ENCODE measurements at regions not wholly inside any gene's neighbourhood (a gene's known extent, or its start where the extent isn't known, plus 50 kb on each side); places are given as distances from the start of the nearest gene placed in this dataset.

GRCh38 chr5:103463261-103463660 is 99.3 kb downstream of the NUDT12 start:
- no peaks in the 10 kb centered on the region for H3K4me1 Mint-ChIP-seq (ENCODE audit: unreplicated experiment)
- H3K36me3 Mint-ChIP-seq = no peaks in the 10 kb centered on the region
- no peak for DNase-seq (ENCODE audit: extremely low spot score, unreplicated experiment)
- no peak overlapping the region for H3K27ac Mint-ChIP-seq
- H3K4me3 Mint-ChIP-seq = no peak overlapping the region
- H3K9me3 Mint-ChIP-seq = no peaks in the 10 kb centered on the region
- no peak for TF ChIP-seq CTCF (conservative IDR thresholded peaks at IDR 0.05)
- no peaks in the 10 kb centered on the region for H3K27me3 Mint-ChIP-seq

- Mint-ChIP-seq H3K27me3 (no peaks in the 10 kb centered on the region), H3K27ac (no peak overlapping the region), H3K4me3 (no peak overlapping the region), H3K4me1 (ENCODE audit: unreplicated experiment) (no peaks in the 10 kb centered on the region), H3K9me3 (no peaks in the 10 kb centered on the region), H3K36me3 (no peaks in the 10 kb centered on the region)
- no peak for TF ChIP-seq CTCF (conservative IDR thresholded peaks at IDR 0.05)
- no peak for DNase-seq (ENCODE audit: extremely low spot score, unreplicated experiment)
Observed at GRCh38 chr5:103461243-103461642, 101.3 kb downstream of the NUDT12 start.

GRCh38 chr5:103458497-103459040 is 104.0 kb downstream of the NUDT12 start:
- Mint-ChIP-seq H3K27ac (no peak overlapping the region), H3K36me3 (no peaks in the 10 kb centered on the region), H3K9me3 (no peaks in the 10 kb centered on the region), H3K27me3 (no peaks in the 10 kb centered on the region), H3K4me1 (ENCODE audit: unreplicated experiment) (no peaks in the 10 kb centered on the region), H3K4me3 (no peak overlapping the region)
- TF ChIP-seq CTCF (conservative IDR thresholded peaks at IDR 0.05) = no peak
- no peak for DNase-seq (ENCODE audit: extremely low spot score, unreplicated experiment)

- Mint-ChIP-seq H3K9me3 (no peaks in the 10 kb centered on the region), H3K36me3 (no peaks in the 10 kb centered on the region), H3K4me1 (ENCODE audit: unreplicated experiment) (peaks cover 4% of the 10 kb centered on the region), H3K4me3 (no peak overlapping the region), H3K27ac (no peak overlapping the region), H3K27me3 (no peaks in the 10 kb centered on the region)
- no peak for TF ChIP-seq CTCF (conservative IDR thresholded peaks at IDR 0.05)
- no peak for DNase-seq (ENCODE audit: extremely low spot score, unreplicated experiment)
Observed at GRCh38 chr5:103456476-103456875, 106.1 kb downstream of the NUDT12 start.

GRCh38 chr5:103455796-103456195 is 106.8 kb downstream of the NUDT12 start:
- Mint-ChIP-seq H3K4me3 (no peak overlapping the region), H3K9me3 (no peaks in the 10 kb centered on the region), H3K27me3 (no peaks in the 10 kb centered on the region), H3K36me3 (no peaks in the 10 kb centered on the region), H3K4me1 (ENCODE audit: unreplicated experiment) (peaks cover 5% of the 10 kb centered on the region), H3K27ac (no peak overlapping the region)
- no peak for TF ChIP-seq CTCF (conservative IDR thresholded peaks at IDR 0.05)
- no peak for DNase-seq (ENCODE audit: extremely low spot score, unreplicated experiment)

GRCh38 chr5:103454770-103455169 is 107.8 kb downstream of the NUDT12 start:
- DNase-seq (ENCODE audit: extremely low spot score, unreplicated experiment) = no peak
- no peak overlapping the region for H3K4me3 Mint-ChIP-seq
- peaks cover 10% of the 10 kb centered on the region for H3K4me1 Mint-ChIP-seq (ENCODE audit: unreplicated experiment)
- no peak for TF ChIP-seq CTCF (conservative IDR thresholded peaks at IDR 0.05)
- H3K27me3 Mint-ChIP-seq = no peaks in the 10 kb centered on the region
- H3K36me3 Mint-ChIP-seq = no peaks in the 10 kb centered on the region
- no peak overlapping the region for H3K27ac Mint-ChIP-seq
- no peaks in the 10 kb centered on the region for H3K9me3 Mint-ChIP-seq
